SK-N-MC (cell line): ENCODE measurements at regions not wholly inside any gene's neighbourhood (a gene's known extent, or its start where the extent isn't known, plus 50 kb on each side); places are given as distances from the start of the nearest gene placed in this dataset.

Experiments used
- DNase-seq: peaks from one replicate; pipeline ENCODE4 v3.0.0-alpha.2; 2011; ENCODE audit warnings: low read depth, low spot score
- H3K27ac ChIP-seq: fragments of 200-600 bp; sonication (generic); 2 replicates; pipeline ENCODE4 v1.5.1; 2016; ENCODE audit warnings: mixed run types
- H3K36me3 ChIP-seq: fragments of 200-600 bp; sonication (generic); 2 replicates; pipeline ENCODE4 v1.6.1; 2017; ENCODE audit warnings: antibody characterized with exemption, low read length, mixed read lengths; ENCODE audit not compliant: insufficient read depth
- H3K4me3 ChIP-seq: fragments of 200-600 bp; sonication (generic); 2 replicates; pipeline ENCODE4 v1.5.1; 2016
- H3K9ac ChIP-seq: fragments of 200-600 bp; sonication (generic); 2 replicates; pipeline ENCODE4 v1.8.0; 2017; ENCODE audit warnings: mixed run types, mixed read lengths; ENCODE audit not compliant: insufficient read length
- H3K9me3 ChIP-seq: fragments of 200-600 bp; sonication (generic); 2 replicates; pipeline ENCODE4 v1.6.1; 2017; ENCODE audit warnings: low read depth, mild to moderate bottlenecking, antibody characterized with exemption, low read length, moderate library complexity, mixed read lengths
- EZH2 ChIP-seq: fragments of 200-600 bp; sonication (generic); IDR thresholded peaks from one replicate; pipeline ENCODE4 v1.6.1; 2017; ENCODE audit warnings: antibody characterized with exemption
- FOXP2 ChIP-seq: optimal IDR thresholded peaks from 2 replicates; pipeline ENCODE3; 2011; ENCODE audit warnings: mild to moderate bottlenecking, moderate library complexity; ENCODE audit not compliant: insufficient read depth; ENCODE audit errors: extremely low read length, control extremely low read depth
- POLR2AphosphoS5 ChIP-seq: IDR thresholded peaks from 2 replicates; pipeline ENCODE4 v1.6.1; 2012; ENCODE audit warnings: mild to moderate bottlenecking, low read depth, low read length, borderline replicate concordance

DNA sequence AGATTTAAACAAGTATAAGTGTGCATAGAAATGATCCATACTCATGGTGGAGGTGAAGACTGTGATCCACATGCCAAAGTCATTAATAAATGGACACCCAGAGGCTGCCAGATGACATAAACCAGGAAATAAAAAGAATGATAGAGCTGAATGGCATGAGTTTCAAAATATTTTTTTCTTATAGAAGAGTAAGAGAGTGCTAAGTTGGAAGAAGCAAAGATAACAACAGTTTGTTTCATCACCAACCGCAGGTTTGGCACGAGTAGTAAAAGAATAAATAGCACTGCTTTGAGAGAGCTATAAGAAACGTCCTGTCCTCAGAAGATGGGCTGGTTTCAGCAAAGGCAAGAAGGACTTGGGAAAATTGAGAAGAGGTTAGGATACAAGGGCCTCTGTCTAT, 246.9 kb downstream of the UBE3D start:
- Histone ChIP-seq H3K27ac (no peak overlapping the region), H3K4me3 (no peak overlapping the region), H3K36me3 (no peaks in the 10 kb centered on the region), H3K9me3 (no peaks in the 10 kb centered on the region), H3K9ac (no peak overlapping the region)
- TF ChIP-seq POLR2AphosphoS5, result no peak
- no peak for TF ChIP-seq EZH2
- TF ChIP-seq FOXP2, result no peak
- DNase-seq, result no peak

DNA sequence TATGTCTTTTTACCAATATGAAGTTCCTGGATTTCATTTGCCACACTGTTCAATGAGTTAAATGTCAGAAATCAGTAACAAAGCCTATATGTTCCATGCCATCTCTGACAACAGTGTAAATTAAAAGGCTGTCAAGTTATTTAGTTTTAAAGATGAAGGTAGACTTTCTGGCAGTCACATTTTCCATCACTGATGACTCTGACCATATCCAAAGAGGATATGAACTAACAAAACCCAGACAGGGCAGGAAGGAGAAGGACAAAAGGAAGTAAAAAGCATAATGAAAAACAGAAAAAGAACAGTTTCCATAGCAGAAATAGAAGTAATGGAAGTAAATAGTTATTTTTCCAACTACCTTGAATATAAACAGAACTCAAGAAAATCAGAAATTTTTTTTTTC, 242.3 kb downstream of the UBE3D start:
- H3K9me3 ChIP-seq, result no peaks in the 10 kb centered on the region
- no peak overlapping the region for H3K27ac ChIP-seq
- TF ChIP-seq EZH2 (no peak), FOXP2 (no peak), POLR2AphosphoS5 (no peak)
- no peak for DNase-seq
- H3K9ac ChIP-seq, result no peak overlapping the region
- no peak overlapping the region for H3K4me3 ChIP-seq
- no peaks in the 10 kb centered on the region for H3K36me3 ChIP-seq

DNA sequence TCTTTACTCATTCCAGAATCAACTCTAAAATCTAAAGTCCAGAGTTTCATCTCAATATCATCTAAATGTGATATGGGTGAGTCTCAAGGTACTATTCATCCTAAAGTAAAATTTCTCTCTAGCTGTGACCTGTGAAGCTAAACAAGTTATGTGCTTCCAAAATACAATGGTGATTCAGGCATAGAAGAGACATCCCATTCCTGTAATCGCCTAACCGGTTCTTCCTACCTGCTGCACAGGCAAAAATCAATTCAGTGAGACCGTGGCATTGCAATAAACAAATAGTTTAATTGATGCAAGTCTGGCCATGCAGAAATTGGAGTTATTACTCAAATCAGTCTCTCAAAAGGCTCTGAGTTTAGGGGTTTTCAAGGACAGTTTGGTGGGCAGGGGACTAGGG, 232.8 kb downstream of the UBE3D start:
- Histone ChIP-seq H3K27ac (no peak overlapping the region), H3K9ac (no peak overlapping the region), H3K9me3 (no peaks in the 10 kb centered on the region), H3K36me3 (no peaks in the 10 kb centered on the region), H3K4me3 (no peak overlapping the region)
- DNase-seq, result no peak
- no peak for TF ChIP-seq FOXP2
- no peak for TF ChIP-seq EZH2
- no peak for TF ChIP-seq POLR2AphosphoS5

DNA sequence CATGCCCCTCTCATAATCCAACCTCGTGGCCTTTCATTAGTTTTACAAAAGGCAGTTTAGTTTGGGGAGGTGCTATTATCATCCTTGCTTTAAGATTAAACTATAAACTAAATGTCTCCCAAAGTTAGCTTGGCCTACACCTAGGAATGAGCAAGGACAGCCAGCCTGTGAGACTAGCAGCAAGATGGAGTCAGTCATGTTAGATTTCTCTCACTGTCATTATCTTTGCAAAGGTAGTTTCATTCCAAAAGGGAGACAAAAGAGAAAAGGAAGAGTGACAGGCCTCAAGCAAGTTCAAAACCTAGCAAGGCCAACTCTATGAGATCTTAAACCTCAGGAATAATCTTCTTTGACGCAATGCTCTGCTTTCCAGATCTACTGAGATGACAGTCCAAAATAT, 232.2 kb downstream of the UBE3D start:
- Histone ChIP-seq H3K27ac (no peak overlapping the region), H3K9me3 (no peaks in the 10 kb centered on the region), H3K36me3 (no peaks in the 10 kb centered on the region), H3K9ac (no peak overlapping the region), H3K4me3 (no peak overlapping the region)
- DNase-seq, result no peak
- TF ChIP-seq FOXP2, result no peak
- TF ChIP-seq POLR2AphosphoS5, result no peak
- no peak for TF ChIP-seq EZH2

DNA sequence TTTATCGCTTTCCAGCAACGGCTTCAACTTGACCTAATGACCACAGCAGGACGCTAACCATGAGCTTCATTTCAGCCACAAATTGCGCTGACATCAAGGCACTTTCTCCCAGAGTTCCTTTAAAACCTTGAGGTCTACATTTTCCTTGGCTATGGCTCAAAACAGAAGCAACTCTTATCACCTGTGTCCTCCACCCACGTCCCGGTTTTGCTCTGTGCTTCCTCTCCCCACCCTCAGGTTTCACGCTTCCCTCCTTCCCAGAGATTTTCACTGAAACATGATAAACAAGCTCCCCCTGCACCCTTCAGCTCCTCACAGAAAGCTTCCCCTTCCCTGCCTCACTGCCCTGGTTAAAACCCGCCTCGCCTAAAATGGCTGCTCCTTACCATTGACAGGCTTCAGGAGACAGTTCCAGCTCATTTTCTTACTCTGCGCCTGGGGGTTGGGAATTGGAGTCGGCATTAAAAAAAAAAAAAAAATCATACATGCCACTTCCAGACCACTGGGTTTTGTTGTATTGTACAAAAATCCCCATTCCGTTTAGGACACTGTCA, 229.5 kb downstream of the UBE3D start:
- TF ChIP-seq FOXP2 (no peak), EZH2 (no peak), POLR2AphosphoS5 (no peak)
- H3K36me3 ChIP-seq, result no peaks in the 10 kb centered on the region
- H3K9me3 ChIP-seq, result no peaks in the 10 kb centered on the region
- no peak for DNase-seq
- no peak overlapping the region for H3K27ac ChIP-seq
- H3K4me3 ChIP-seq, result no peak overlapping the region
- H3K9ac ChIP-seq, result no peak overlapping the region

DNA sequence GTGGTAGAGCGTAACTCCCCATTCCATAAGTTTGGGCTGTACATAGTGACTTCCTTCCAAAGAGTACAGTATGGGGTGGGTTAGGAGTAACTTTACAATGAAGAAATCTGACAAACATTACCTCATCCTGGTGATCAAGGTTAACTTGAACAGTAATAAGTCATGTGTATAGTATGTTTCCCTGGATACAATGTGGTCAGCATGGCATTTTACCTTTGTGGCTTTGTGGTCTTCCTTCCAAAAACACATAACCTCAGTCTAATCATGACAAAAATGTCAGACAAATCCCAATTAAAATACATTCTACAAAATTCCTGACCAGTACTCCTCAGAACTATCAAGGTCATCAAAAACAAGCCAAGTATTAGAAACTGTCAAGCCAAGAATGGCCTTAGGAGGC, 225.1 kb downstream of the UBE3D start:
- Histone ChIP-seq H3K36me3 (no peaks in the 10 kb centered on the region), H3K9me3 (no peaks in the 10 kb centered on the region), H3K4me3 (no peak overlapping the region), H3K9ac (no peak overlapping the region), H3K27ac (no peak overlapping the region)
- DNase-seq, result no peak
- TF ChIP-seq POLR2AphosphoS5, result no peak
- TF ChIP-seq EZH2, result no peak

DNA sequence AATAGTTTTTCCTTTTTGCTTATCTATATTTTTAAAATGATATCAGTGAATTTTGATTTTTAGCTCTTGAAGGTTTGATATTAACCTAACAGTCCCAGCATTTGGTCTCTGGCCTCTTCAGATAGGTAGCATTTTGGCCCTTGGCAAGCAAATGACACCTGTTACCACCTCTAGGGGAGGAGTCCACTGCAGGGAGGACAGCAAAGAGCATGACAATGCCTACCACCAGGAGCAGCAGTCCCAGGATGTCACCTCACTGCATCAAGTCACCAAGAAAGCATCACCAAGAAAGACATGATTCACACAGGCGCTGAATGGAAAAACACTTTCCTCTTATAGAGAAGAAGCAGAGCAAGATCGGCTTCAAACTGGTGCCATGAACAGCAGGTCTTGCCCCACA, 224.3 kb downstream of the UBE3D start:
- H3K9me3 ChIP-seq, result no peaks in the 10 kb centered on the region
- TF ChIP-seq POLR2AphosphoS5 (no peak), FOXP2 (no peak), EZH2 (no peak)
- H3K27ac ChIP-seq, result no peak overlapping the region
- H3K36me3 ChIP-seq, result no peaks in the 10 kb centered on the region
- DNase-seq, result no peak
- H3K9ac ChIP-seq, result no peak overlapping the region
- H3K4me3 ChIP-seq, result no peak overlapping the region
